Vagina (tissue), 2 donors: ENCODE measurements at regions not wholly inside any gene's neighbourhood (a gene's known extent, or its start where the extent isn't known, plus 50 kb on each side); places are given as distances from the start of the nearest gene placed in this dataset.

Experiments used
- POLR2A ChIP-seq, 2 donors: fragments of 450-650 bp; IDR thresholded peaks; one replicate each; pipeline ENCODE4 v1.6.1; 2017; ENCODE audit warnings: antibody characterized with exemption in 2 of 2, mild to moderate bottlenecking in 2 of 2, moderate library complexity in 2 of 2
- POLR2AphosphoS5 ChIP-seq, 2 donors: sonication (generic); formaldehyde crosslinking; IDR thresholded peaks; one replicate each; pipeline ENCODE4 v1.9.0; 2017; ENCODE audit warnings: antibody characterized with exemption in 2 of 2, mild to moderate bottlenecking in 2 of 2, low read depth in 1 of 2; ENCODE audit not compliant: insufficient read depth in 1 of 2

DNA sequence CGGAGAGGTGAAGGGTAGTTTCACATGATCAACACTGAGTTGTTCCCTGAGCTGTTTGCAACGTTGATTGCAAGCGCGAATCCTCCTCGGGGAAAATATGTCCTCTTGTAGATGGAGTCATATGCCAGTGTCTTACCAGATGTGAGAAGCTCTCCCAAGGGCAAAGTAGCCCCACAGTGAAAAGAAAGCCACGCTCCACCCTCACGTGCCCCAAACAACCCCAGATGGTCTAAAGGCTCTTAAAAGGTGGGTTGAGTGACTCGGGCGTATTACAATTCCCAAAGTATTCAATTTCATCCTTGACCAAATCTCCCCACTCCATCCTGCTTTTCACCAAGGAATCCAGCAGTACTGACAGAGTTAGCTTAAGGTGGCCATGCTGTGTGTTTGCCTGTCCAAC, 332.1 kb upstream of the SOX11 start:
- TF ChIP-seq POLR2AphosphoS5 (IDR thresholded peaks at IDR 0.05; ENCODE audit: insufficient read depth in 1 of 2, low read depth in 1 of 2): no peak
- TF ChIP-seq POLR2A (IDR thresholded peaks at IDR 0.05): no peak
